GM10266 (cell line): ENCODE measurements at regions not wholly inside any gene's neighbourhood (a gene's known extent, or its start where the extent isn't known, plus 50 kb on each side); places are given as distances from the start of the nearest gene placed in this dataset.

Experiments
- DNase-seq: peaks from one replicate; pipeline ENCODE4 v3.0.0; 2012; ENCODE audit errors: extremely low spot score
- CTCF ChIP-seq: IDR thresholded peaks from 2 replicates; pipeline ENCODE4 v1.5.1; 2012; ENCODE audit warnings: mild to moderate bottlenecking, low read depth; ENCODE audit not compliant: control insufficient read depth, insufficient read depth; ENCODE audit errors: missing control alignments

GRCh38 chr6:87791029-87791428, 89.0 kb upstream of the AKIRIN2 start:
- DNase-seq: no peak
- no peak for TF ChIP-seq CTCF

- no peak for TF ChIP-seq CTCF
- DNase-seq: no peak
These were observed 87.9 kb upstream of the AKIRIN2 start for GRCh38 chr6:87789900-87790290.

- no peak for TF ChIP-seq CTCF
- DNase-seq: no peak
These were observed 87.3 kb upstream of the AKIRIN2 start for GRCh38 chr6:87789198-87789899.

- TF ChIP-seq CTCF: no peak
- no peak for DNase-seq
These were observed 86.1 kb upstream of the AKIRIN2 start for GRCh38 chr6:87788141-87788540.

- no peak for DNase-seq
- TF ChIP-seq CTCF: no peak
These were observed 83.3 kb upstream of the AKIRIN2 start for GRCh38 chr6:87785229-87785862.

DNA sequence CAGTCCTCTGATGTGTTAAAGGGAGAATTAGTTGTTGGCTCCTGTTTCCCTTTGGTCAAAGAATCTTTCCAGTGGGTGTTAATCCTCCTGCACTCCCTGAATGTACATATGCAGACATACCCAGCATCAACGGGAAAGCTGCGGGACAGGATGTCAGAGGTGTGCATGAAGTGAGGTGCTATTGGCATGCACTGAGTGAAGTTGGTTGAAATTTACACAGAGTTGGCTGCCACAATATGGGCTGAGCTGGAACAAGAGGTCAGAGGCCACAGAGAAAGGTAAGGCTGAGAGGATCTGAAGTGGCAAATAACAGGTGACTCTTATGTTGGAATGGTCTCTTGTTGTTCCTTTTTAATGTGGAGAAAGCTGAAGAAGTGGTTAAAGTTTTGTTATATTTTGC, 82.7 kb upstream of the AKIRIN2 start:
- no peak for DNase-seq
- TF ChIP-seq CTCF: no peak

DNA sequence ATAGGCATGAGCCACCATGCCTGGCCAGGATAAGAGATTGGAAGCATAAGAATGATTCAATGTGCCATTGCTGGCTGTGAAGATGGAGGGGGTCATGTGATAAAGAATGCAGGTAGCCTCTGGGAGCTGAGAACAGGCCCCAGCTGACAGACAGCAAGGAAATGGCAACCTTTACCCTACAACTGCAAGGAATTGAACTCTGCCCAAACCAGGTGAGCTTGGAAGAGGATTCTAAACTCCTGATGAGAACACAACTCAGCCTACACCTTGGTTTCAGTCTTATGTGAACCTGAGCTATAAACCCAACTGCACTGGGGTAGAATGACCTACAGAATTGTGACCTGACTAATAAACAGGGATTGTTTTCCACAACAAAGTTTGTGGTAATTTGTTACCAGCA, 82.0 kb upstream of the AKIRIN2 start:
- DNase-seq: no peak
- no peak for TF ChIP-seq CTCF
